Nucleus accumbens (tissue), 56 donors: ENCODE measurements at regions not wholly inside any gene's neighbourhood (a gene's known extent, or its start where the extent isn't known, plus 50 kb on each side); places are given as distances from the start of the nearest gene placed in this dataset.
"Not testable (repeated sequence)": the region's sequence is repeated elsewhere in the genome, so short reads cannot be mapped to it uniquely, and the experiment has no call there.

Experiments
- DNase-seq, 56 donors: peaks; one replicate each; lab custom pipeline; 2025; lab: John Stamatoyannopoulos, UW

- DNase-seq: no peak
These were observed 482.1 kb upstream of the ANO5 start for GRCh38 chr11:21710809-21711208.

- no peak for DNase-seq
These were observed 481.5 kb upstream of the ANO5 start for GRCh38 chr11:21711341-21711740.

GRCh38 chr11:21723678-21724077 lies 469.2 kb upstream of the ANO5 start:
- no peak for DNase-seq

- DNase-seq: no peak
These were observed 465.8 kb upstream of the ANO5 start for GRCh38 chr11:21727102-21727501.

GRCh38 chr11:21736404-21736803 lies 456.5 kb upstream of the ANO5 start:
- DNase-seq: no peak

GRCh38 chr11:21752475-21753243 lies 440.2 kb upstream of the ANO5 start:
- not testable (repeated sequence) for DNase-seq

GRCh38 chr11:21753244-21753767 lies 439.6 kb upstream of the ANO5 start:
- not testable (repeated sequence) for DNase-seq

GRCh38 chr11:21761000-21761399 lies 431.9 kb upstream of the ANO5 start:
- no peak for DNase-seq

GRCh38 chr11:21768388-21768787 lies 424.5 kb upstream of the ANO5 start:
- no peak for DNase-seq

- DNase-seq: no peak
These were observed 423.7 kb upstream of the ANO5 start for GRCh38 chr11:21769188-21769587.

GRCh38 chr11:21771097-21771496 lies 421.8 kb upstream of the ANO5 start:
- peak in 13 of 56 donors; percentile 0 to 43 (median 8) for DNase-seq

GRCh38 chr11:21774212-21774611 lies 418.7 kb upstream of the ANO5 start:
- DNase-seq: no peak

GRCh38 chr11:21775911-21776310 lies 417.0 kb upstream of the ANO5 start:
- no peak for DNase-seq

- DNase-seq: no peak
These were observed 408.9 kb upstream of the ANO5 start for GRCh38 chr11:21783954-21784353.

GRCh38 chr11:21785351-21785750 lies 407.5 kb upstream of the ANO5 start:
- DNase-seq: no peak

GRCh38 chr11:21794306-21794705 lies 398.6 kb upstream of the ANO5 start:
- DNase-seq: no peak

GRCh38 chr11:21798216-21798615 lies 394.7 kb upstream of the ANO5 start:
- no peak for DNase-seq

GRCh38 chr11:21804523-21804922 lies 388.4 kb upstream of the ANO5 start:
- not testable (repeated sequence) for DNase-seq

GRCh38 chr11:21806508-21806907 lies 386.4 kb upstream of the ANO5 start:
- DNase-seq: no peak

GRCh38 chr11:21806947-21807346 lies 385.9 kb upstream of the ANO5 start:
- no peak for DNase-seq

- DNase-seq: no peak
These were observed 385.5 kb upstream of the ANO5 start for GRCh38 chr11:21807350-21807749.

- no peak for DNase-seq
These were observed 382.2 kb upstream of the ANO5 start for GRCh38 chr11:21810650-21811049.
